Erythroblast (primary cell): ENCODE measurements at regions not wholly inside any gene's neighbourhood (a gene's known extent, or its start where the extent isn't known, plus 50 kb on each side); places are given as distances from the start of the nearest gene placed in this dataset.

Experiments used
- GATA1 ChIP-seq: IDR thresholded peaks from 2 replicates; pipeline ENCODE4 v1.6.1; 2011; ENCODE audit warnings: low read depth, mild to moderate bottlenecking, control low read depth, low read length, moderate library complexity
- POLR2A ChIP-seq: IDR thresholded peaks from 2 replicates; pipeline ENCODE4 v1.6.1; 2011; ENCODE audit warnings: mild to moderate bottlenecking, low read length

DNA sequence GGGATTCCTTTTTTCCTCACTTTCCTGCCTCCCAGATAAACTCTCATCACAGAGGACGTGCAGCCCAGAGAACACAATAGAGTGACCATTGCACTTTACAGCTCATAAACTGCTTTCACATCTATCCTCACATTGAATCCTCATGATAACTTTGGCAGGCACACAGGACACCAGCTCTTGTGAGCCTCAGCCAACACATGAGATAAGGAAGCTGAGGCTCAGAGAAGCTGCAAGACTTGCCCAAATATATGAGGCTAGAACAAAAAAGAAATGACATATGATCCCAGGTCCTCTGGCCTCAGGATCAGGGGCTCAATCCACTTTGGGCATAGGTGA, 85.0 kb upstream of the CPEB2 start:
- TF ChIP-seq POLR2A (no peak), GATA1 (no peak)
